HEK293 (cell line): ENCODE measurements at regions not wholly inside any gene's neighbourhood (a gene's known extent, or its start where the extent isn't known, plus 50 kb on each side); places are given as distances from the start of the nearest gene placed in this dataset.

Experiments
- CTCF ChIA-PET: fragments of 350-600 bp; formaldehyde crosslinking; extraction: SDS; loops from one replicate; lab custom pipeline; 2021; ENCODE audit warnings: antibody characterized with exemption; lab: Yijun Ruan, JAX
- POLR2A ChIA-PET: fragments of 300-600 bp; formaldehyde crosslinking; extraction: SDS; loops from one replicate; lab custom pipeline; 2020; ENCODE audit warnings: antibody characterized with exemption, inconsistent platforms; lab: Yijun Ruan, JAX
- H3K27ac ChIP-seq: fragments of 200-500 bp; sonication (Bioruptor generic); 2 replicates; pipeline ENCODE4 v1.5.1; 2014; ENCODE audit warnings: low read depth, low read length, control low read depth, inconsistent platforms; ENCODE audit errors: extremely low read depth
- H3K36me3 ChIP-seq, 2 experiments: fragments of 200-500 bp in 1 of 2; sonication (Bioruptor generic) in 1 of 2; 1 replicate in 1 of 2; 2 replicates in 1 of 2; pipeline ENCODE4 v1.5.1; 2014 to 2017; ENCODE audit warnings: inconsistent platforms in 2 of 2, low read length in 2 of 2; ENCODE audit not compliant: control insufficient read depth in 2 of 2, insufficient read depth in 1 of 2
- H3K4me1 ChIP-seq: fragments of 200-500 bp; sonication (Bioruptor generic); 2 replicates; pipeline ENCODE4 v1.5.1; 2014; ENCODE audit warnings: mild to moderate bottlenecking, low read length, inconsistent platforms; ENCODE audit not compliant: control insufficient read depth, insufficient read depth
- H3K4me3 ChIP-seq: 2 replicates; pipeline ENCODE4 v1.5.1; 2011; ENCODE audit warnings: low read depth, mild to moderate bottlenecking, control low read depth, low read length, moderate library complexity
- H3K9me3 ChIP-seq: fragments of 200-500 bp; sonication (Bioruptor generic); 2 replicates; pipeline ENCODE4 v1.5.1; 2014; ENCODE audit warnings: low read depth, low read length, inconsistent platforms; ENCODE audit not compliant: control insufficient read depth, insufficient read depth
- BCL11A ChIP-seq: fragments of 450-650 bp; formaldehyde crosslinking; IDR thresholded peaks from 2 replicates; pipeline ENCODE4 v1.5.1; 2016; ENCODE audit warnings: low read depth, missing biosample characterization, missing genetic modification characterization
- EGR2 ChIP-seq: fragments of 450-650 bp; formaldehyde crosslinking; IDR thresholded peaks from 2 replicates; pipeline ENCODE4 v1.5.1; 2016; ENCODE audit warnings: low read depth, missing biosample characterization, missing genetic modification characterization
- HOXD13 ChIP-seq: sonication (generic); formaldehyde crosslinking; IDR thresholded peaks from 2 replicates; pipeline ENCODE4 v1.8.0; 2022; ENCODE audit warnings: missing genetic modification reagents, borderline replicate concordance
- KLF16 ChIP-seq: fragments of 450-650 bp; formaldehyde crosslinking; IDR thresholded peaks from 2 replicates; pipeline ENCODE4 v1.5.1; 2017; ENCODE audit warnings: missing biosample characterization, missing genetic modification characterization
- KLF7 ChIP-seq: fragments of 450-650 bp; formaldehyde crosslinking; IDR thresholded peaks from 2 replicates; pipeline ENCODE4 v1.5.1; 2016; ENCODE audit warnings: missing biosample characterization, missing genetic modification characterization, borderline replicate concordance
- KLF8 ChIP-seq: fragments of 450-650 bp; formaldehyde crosslinking; IDR thresholded peaks from 2 replicates; pipeline ENCODE4 v1.5.1; 2016; ENCODE audit warnings: missing biosample characterization, missing genetic modification characterization
- KLF9 ChIP-seq: fragments of 450-650 bp; formaldehyde crosslinking; IDR thresholded peaks from 2 replicates; pipeline ENCODE4 v1.5.1; 2016; ENCODE audit warnings: missing biosample characterization, missing genetic modification characterization, low read depth
- RBAK ChIP-seq: fragments of 450-650 bp; formaldehyde crosslinking; IDR thresholded peaks from 2 replicates; pipeline ENCODE4 v1.5.1; 2016; ENCODE audit warnings: missing biosample characterization, missing genetic modification characterization
- WT1 ChIP-seq: fragments of 450-650 bp; formaldehyde crosslinking; IDR thresholded peaks from 2 replicates; pipeline ENCODE4 v1.5.1; 2016; ENCODE audit warnings: missing biosample characterization, missing genetic modification characterization
- ZFHX2 ChIP-seq: fragments of 450-650 bp; formaldehyde crosslinking; conservative IDR thresholded peaks from 2 replicates; pipeline ENCODE4 v1.5.1; 2016; ENCODE audit warnings: missing biosample characterization, missing genetic modification characterization
- ZNF112 ChIP-seq: fragments of 450-650 bp; formaldehyde crosslinking; IDR thresholded peaks from 2 replicates; pipeline ENCODE4 v1.5.0; 2017; ENCODE audit warnings: missing biosample characterization, missing genetic modification characterization
- ZNF121 ChIP-seq: fragments of 450-650 bp; formaldehyde crosslinking; IDR thresholded peaks from 2 replicates; pipeline ENCODE4 v1.5.1; 2016; ENCODE audit warnings: missing biosample characterization, missing genetic modification characterization
- ZNF157 ChIP-seq: fragments of 450-650 bp; formaldehyde crosslinking; IDR thresholded peaks from 2 replicates; pipeline ENCODE4 v1.5.1; 2016; ENCODE audit warnings: missing biosample characterization, missing genetic modification characterization
- ZNF221 ChIP-seq: fragments of 450-650 bp; formaldehyde crosslinking; IDR thresholded peaks from 2 replicates; pipeline ENCODE4 v1.5.1; 2017; ENCODE audit warnings: missing biosample characterization, missing genetic modification characterization, borderline replicate concordance
- ZNF335 ChIP-seq: fragments of 450-650 bp; formaldehyde crosslinking; conservative IDR thresholded peaks from 2 replicates; pipeline ENCODE4 v1.5.1; 2016; ENCODE audit warnings: missing biosample characterization, missing genetic modification characterization
- ZNF391 ChIP-seq: fragments of 450-650 bp; formaldehyde crosslinking; IDR thresholded peaks from 2 replicates; pipeline ENCODE4 v1.5.1; 2016; ENCODE audit warnings: low read depth, missing biosample characterization, missing genetic modification characterization, borderline replicate concordance
- ZNF426 ChIP-seq: fragments of 450-650 bp; formaldehyde crosslinking; IDR thresholded peaks from 2 replicates; pipeline ENCODE4 v1.5.1; 2017; ENCODE audit warnings: missing biosample characterization, missing genetic modification characterization, mild to moderate bottlenecking, inconsistent platforms, moderate library complexity
- ZNF473 ChIP-seq: fragments of 450-650 bp; formaldehyde crosslinking; IDR thresholded peaks from 2 replicates; pipeline ENCODE4 v1.5.1; 2017; ENCODE audit warnings: missing biosample characterization, missing genetic modification characterization
- ZNF488 ChIP-seq: fragments of 450-650 bp; formaldehyde crosslinking; IDR thresholded peaks from 2 replicates; pipeline ENCODE4 v1.5.1; 2016; ENCODE audit warnings: missing biosample characterization, missing genetic modification characterization
- ZNF514 ChIP-seq: fragments of 450-650 bp; formaldehyde crosslinking; IDR thresholded peaks from 2 replicates; pipeline ENCODE4 v1.5.1; 2016; ENCODE audit warnings: missing biosample characterization, missing genetic modification characterization
- ZNF529 ChIP-seq: fragments of 450-650 bp; formaldehyde crosslinking; IDR thresholded peaks from 2 replicates; pipeline ENCODE4 v1.5.1; 2017; ENCODE audit warnings: missing genetic modification characterization, missing biosample characterization; ENCODE audit not compliant: insufficient replicate concordance
- ZNF664 ChIP-seq: fragments of 450-650 bp; formaldehyde crosslinking; IDR thresholded peaks from 2 replicates; pipeline ENCODE4 v1.5.1; 2016; ENCODE audit warnings: missing biosample characterization, missing genetic modification characterization
- ZNF677 ChIP-seq: fragments of 450-650 bp; IDR thresholded peaks from 2 replicates; pipeline ENCODE4 v1.5.0; 2018; ENCODE audit warnings: missing biosample characterization, mild to moderate bottlenecking, missing genetic modification characterization, moderate library complexity
- ZNF704 ChIP-seq: fragments of 450-650 bp; formaldehyde crosslinking; IDR thresholded peaks from 2 replicates; pipeline ENCODE4 v1.5.1; 2016; ENCODE audit warnings: missing biosample characterization, missing genetic modification characterization
- ZNF837 ChIP-seq: fragments of 450-650 bp; formaldehyde crosslinking; IDR thresholded peaks from 2 replicates; pipeline ENCODE4 v1.5.1; 2016; ENCODE audit warnings: missing biosample characterization, missing genetic modification characterization

GRCh38 chr2:129864719-129865118 lies 114.7 kb upstream of the RAB6C start:
- no peaks in the 10 kb centered on the region for H3K9me3 ChIP-seq
- H3K27ac ChIP-seq = no peak overlapping the region
- POLR2A ChIA-PET = no interaction called here
- H3K4me1 ChIP-seq = no peaks in the 10 kb centered on the region
- CTCF ChIA-PET = no interaction called here
- TF ChIP-seq ZNF121 (tag by site-specific recombination) (no peak), ZNF473 (no peak), ZNF391 (tag by site-specific recombination) (no peak), ZNF335 (tag by site-specific recombination) (no peak), ZNF488 (tag by site-specific recombination) (no peak), ZFHX2 (tag by site-specific recombination) (no peak), KLF9 (tag by site-specific recombination) (no peak), KLF8 (tag by site-specific recombination) (no peak), KLF16 (no peak)
- H3K4me3 ChIP-seq = no peak overlapping the region
- no peaks in the 10 kb centered on the region for H3K36me3 ChIP-seq

GRCh38 chr2:129865976-129866375 lies 113.5 kb upstream of the RAB6C start:
- POLR2A ChIA-PET = interaction anchor here (1.0 kb wide), 1 partner anchor 10 kb away, joined by 3 read pairs; no protein-coding TSS in a partner anchor
- no peak overlapping the region for H3K4me3 ChIP-seq

GRCh38 chr2:129866391-129866790 lies 113.1 kb upstream of the RAB6C start:
- Histone ChIP-seq H3K4me3 (no peak overlapping the region), H3K27ac (no peak overlapping the region), H3K4me1 (no peaks in the 10 kb centered on the region), H3K9me3 (no peaks in the 10 kb centered on the region), H3K36me3 (no peaks in the 10 kb centered on the region)
- ChIA-PET CTCF (no interaction called here), POLR2A (interaction anchor here (1.0 kb wide), 1 partner anchor 9 kb away, joined by 3 read pairs; no protein-coding TSS in a partner anchor)
- TF ChIP-seq EGR2 (tag by site-specific recombination) = peak; percentile 48; the same call in 1 of the 2 replicates
- no peak for TF ChIP-seq HOXD13 (CRISPR knock-in tag)
- 0 out of 2 replicates have a peak, but pooled peaks have one; percentile 7 for TF ChIP-seq ZFHX2 (tag by site-specific recombination)

More at GRCh38 chr2:129865976-129866375, 113.5 kb upstream of the RAB6C start:
- CTCF ChIA-PET = no interaction called here
- no peaks in the 10 kb centered on the region for H3K36me3 ChIP-seq
- TF ChIP-seq BCL11A (tag by site-specific recombination) = no peak
- TF ChIP-seq ZNF221 (tag by site-specific recombination) = no peak
- TF ChIP-seq ZNF426 (tag by site-specific recombination) = no peak
- no peak for TF ChIP-seq KLF16
- TF ChIP-seq ZNF112 = no peak
- TF ChIP-seq ZNF664 (tag by site-specific recombination) = no peak
- no peak for TF ChIP-seq ZNF837 (tag by site-specific recombination)
- no peak for TF ChIP-seq ZNF704 (tag by site-specific recombination)
- TF ChIP-seq ZNF121 (tag by site-specific recombination) = no peak
- no peak for TF ChIP-seq ZNF677 (tag by site-specific recombination)
- TF ChIP-seq WT1 (tag by site-specific recombination) = no peak
- TF ChIP-seq ZNF157 (tag by site-specific recombination) = no peak
- no peak for TF ChIP-seq KLF7 (tag by site-specific recombination)
- TF ChIP-seq RBAK (tag by site-specific recombination) = no peak
- no peak for TF ChIP-seq ZNF529 (tag by site-specific recombination)
- TF ChIP-seq ZNF514 (tag by site-specific recombination) = no peak
- no peak overlapping the region for H3K27ac ChIP-seq
- no peaks in the 10 kb centered on the region for H3K4me1 ChIP-seq
- H3K9me3 ChIP-seq = no peaks in the 10 kb centered on the region
